ENCODE measurements at regions not wholly inside any gene's neighbourhood (a gene's known extent, or its start where the extent isn't known, plus 50 kb on each side); places are given as distances from the start of the nearest gene placed in this dataset.
"Not testable (repeated sequence)": the region's sequence is repeated elsewhere in the genome, so short reads cannot be mapped to it uniquely, and the experiment has no call there.

DNA sequence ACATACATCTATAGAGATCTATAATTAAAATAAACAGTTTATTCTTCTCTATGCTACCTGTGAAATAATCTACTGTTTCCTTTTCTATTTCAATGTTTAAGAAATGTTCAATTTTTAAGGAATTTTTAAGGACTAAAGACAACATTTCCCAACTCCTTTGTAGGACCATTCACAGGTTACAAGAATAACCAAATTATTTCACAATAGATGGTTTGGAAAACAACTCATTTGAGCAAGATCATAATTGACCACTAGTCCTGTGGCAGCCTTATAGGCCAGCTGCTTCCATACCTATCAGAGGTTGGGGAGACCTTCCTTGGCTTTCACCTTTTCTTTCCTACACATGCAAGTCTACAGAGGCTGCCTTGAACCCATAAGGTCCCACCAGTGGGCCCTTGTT, 193.7 kb downstream of the TTC39B start:
- DNase-seq (ENCODE audit: low spot score) = no peak

DNA sequence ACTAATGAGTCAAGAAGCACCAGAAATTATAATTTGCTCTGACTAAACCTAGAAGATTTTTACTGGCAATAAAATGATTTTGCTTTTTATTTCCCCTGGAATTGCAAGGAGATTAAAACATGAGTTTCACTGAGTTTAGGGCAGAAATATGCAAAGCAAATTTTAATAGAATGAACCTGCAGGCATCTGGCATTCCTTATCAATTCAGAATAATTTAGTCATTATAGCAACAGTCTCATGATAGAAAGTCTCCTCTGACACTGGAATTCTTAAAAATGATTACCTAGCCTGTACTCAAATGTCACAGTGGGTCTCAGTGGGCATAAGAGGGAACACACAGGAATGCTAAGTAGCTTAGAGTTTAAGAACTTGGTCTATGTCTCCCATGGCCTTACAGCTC, 195.9 kb downstream of the TTC39B start:
- no peak for DNase-seq (ENCODE audit: low spot score)

DNA sequence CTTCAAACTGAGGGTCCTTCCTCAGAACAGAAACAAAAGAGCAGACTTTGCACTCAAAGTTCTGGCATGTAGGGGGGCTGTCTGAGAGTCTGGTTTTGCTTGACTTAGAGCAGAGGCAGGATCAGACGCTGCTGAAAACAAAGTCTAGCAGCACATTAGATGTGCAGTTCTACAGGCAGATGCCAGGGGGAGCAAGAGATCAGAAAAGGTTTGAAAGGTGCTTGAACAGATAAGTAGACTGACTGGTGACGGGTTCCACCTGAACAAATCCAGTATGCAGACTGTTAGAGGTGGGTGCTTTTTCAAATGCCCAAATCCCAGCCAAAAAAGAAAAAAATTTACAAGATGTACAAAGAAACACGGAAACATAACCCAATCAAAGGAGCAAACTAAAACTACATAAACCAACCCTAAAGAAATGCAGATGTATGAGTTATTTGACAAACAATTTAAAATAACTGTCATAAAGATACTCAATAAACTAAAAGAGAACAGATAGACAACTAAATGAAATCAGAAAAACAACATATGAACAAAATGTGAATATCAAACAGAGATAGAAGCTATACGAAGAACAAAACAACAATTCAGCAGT, 194.7 kb upstream of the FREM1 start:
- peak; percentile 35 for DNase-seq (ENCODE audit: low spot score)

DNA sequence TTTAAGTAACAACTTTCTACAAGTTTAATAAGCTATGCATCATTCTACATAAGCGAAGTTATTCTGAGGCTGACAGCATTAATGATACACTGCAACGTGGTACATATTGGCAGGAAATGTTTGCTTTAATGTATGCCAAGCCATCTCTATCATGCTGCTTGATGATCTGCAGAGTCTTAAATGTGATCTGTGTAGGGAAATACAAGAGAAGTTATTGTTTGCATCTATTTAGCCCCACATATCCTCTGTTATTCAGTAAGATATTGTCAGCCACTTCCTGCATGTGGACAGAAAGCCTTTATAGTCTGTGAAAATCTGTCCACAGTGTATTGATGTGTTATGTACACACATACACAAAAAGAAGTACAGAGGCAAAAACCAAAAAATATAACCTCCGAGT, 193.1 kb upstream of the FREM1 start:
- no peak for DNase-seq (ENCODE audit: low spot score)

DNA sequence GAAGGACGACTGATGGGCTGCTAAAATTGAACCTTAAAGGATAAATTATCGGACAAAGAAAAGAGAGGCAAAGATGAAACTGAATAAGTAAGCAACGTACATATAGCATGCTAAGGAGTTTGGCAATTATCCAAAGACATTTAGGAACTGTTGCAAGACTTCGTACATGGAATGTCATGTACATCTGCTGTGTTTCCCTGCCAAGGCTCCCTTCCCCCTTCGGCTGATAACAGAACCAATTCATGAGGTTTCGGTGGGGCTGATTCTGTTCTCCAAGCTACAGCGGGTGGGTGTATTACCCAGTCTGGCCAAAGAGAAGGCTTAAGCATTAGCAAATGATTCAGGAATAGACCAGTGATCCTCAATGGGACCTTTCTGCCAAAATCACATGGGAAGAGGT, 190.9 kb upstream of the FREM1 start:
- no peak for DNase-seq (ENCODE audit: low spot score)

DNA sequence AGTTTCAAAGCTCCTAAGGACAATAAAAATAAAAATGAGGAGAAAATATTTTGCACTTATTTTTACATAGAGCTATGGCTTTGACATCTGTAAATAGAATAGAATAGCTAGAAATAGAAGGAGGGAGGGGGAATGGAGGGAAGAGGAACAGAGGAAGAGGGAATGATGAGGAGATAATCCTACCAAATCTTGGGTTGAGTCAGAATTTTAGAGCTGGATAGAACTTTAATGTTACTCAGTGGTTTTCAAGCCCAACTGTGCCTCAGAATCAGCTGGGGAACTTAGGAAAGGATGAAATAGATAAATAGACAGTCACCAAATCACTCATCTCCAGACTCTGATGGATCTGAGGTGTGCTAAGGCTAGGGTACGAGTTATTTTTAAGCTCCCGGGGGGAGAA, 190.3 kb upstream of the FREM1 start:
- no peak for DNase-seq (ENCODE audit: low spot score)

DNA sequence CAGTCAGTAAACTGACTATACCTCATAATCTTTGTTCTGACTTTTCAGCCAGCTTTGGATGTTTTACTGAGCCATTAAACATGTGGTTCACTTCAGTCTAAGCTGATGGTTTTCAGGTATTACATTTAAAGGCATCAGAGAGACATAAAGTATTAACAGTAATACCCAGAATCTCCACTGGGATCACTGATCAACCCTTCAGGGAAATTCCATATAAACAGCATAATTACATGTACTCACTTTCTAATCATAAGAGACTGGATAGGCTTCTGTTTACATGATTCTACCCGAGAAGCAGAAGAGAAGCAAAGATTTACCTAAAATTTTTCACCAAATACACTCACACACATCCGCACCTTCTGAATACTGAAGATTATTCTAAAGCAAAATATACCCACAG, 186.7 kb upstream of the FREM1 start:
- no peak for DNase-seq (ENCODE audit: low spot score)

DNA sequence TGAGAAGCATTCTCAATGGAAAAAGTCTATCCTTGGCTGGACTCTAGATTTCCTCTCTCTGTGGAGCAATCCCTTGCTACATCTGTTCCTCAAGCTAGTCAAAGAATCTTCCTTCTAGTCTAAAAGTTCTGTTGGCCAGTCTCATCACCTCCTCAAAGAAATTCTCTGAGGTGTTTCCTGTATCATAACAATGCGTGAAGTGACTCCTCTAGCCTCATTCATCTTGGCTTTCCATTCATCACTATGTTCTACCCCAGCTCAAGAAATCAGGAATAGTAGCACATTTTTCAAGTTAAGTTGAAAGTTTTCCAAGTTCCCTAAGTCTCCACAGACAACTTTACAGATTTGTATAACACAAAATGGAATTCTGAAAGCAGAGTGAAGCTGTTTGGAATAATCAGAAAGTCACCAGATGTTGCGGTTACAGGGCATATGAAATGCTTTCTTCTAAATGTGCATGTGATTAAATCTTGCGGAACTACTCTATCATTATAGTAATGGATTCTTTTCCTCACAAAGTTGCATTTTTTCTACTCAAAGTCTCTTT, 176.6 kb upstream of the FREM1 start:
- DNase-seq (ENCODE audit: low spot score) = no peak

DNA sequence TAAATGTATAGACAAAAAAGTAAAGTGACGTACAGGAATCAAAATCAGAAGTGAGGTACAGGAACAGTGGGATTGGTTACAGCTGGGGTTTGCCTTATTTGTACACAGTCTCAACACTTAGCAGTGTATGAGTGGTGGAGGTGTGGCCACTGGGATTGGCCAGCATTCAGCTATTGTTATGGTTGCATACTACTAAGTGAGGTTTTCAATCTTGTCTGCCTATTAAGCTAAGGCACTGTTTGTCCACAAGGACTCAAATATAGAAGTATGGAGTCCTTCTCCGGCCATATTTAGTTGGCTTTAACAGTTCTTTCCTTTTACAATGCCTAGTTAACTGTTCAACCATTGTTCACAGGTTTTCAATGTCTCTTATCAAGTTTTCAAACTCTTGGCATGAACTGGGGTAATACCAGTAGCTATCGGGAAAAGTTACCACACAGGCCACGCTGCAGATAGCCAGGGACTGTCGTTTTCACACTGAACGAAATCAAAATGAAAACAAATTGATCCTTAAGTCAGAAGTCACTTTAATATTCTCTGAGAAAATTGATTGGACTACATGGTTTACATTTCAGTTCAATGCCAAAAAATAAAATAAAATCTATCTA, 176.0 kb upstream of the FREM1 start:
- DNase-seq (ENCODE audit: low spot score) = no peak

DNA sequence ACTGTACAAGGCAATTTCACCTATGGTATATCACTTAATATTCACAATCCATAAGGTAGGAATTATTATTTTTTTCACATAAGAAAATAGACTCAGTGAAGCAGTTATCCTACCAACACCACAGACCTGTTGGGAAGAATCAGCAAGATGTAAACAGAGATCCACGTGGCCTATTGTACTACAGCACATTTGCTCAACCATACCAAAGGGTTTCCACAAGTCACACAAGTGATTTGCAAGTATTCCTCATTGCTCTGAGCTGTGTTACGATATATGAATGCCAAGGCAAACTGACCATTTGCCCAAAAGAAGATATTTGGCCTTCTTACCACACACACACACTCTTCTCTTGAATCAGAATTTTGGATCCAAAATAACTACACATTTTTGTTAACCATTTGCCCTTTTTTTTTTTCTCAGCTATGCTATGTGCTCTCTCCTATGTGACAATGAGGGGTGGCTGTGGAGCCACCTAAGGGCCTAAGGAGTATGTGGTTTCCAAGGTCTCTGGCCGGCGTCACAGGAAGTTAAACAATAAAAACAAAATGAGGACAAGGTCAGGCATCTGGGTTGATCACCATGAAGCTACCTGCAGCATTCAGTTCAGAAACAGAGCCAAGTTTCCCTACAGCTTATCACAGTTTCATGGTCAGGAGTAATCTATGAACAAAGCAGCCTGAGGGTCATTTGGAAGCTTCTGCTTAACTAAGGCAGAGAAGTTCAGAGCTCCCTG, 171.0 kb upstream of the FREM1 start:
- no peak for DNase-seq (ENCODE audit: low spot score)

DNA sequence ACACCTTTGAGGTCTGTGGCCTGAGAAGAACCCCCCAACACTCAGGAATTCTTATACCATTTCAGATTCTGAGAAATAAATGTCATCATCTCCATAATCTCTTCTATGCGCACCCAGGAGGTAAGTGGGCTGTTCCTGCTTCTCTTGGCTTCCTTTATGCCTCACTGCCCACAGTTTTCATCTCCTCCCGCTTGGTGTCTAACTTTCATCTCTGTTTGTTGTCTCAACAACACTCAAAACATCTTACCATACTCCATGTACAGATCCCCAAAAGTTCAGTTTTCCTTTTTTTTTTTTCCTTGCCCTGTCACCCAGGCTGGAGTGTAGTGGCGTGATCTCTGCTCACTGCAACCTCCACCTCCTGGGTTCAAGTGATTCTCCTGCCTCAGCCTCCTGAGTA, 170.2 kb upstream of the FREM1 start:
- no peak for DNase-seq (ENCODE audit: low spot score)

DNA sequence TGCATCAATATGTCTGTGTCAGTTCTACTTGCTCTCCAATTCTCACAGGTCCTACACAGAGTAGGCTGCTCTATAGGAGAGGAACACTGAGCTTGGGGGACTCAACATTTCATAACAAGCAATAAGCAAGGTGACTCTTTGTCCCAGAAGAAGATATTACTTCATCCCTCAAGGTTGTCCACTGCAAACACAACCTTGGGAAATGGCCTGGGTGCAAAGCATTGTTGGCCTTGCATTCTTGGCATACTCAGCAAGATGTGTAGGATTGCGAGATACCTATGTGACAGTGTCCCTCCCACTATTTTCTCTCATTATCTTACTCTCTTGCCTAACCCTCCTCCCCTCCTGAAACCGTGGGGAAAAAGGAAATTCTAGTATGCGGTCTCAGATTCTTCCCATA, 169.8 kb upstream of the FREM1 start:
- no peak for DNase-seq (ENCODE audit: low spot score)

DNA sequence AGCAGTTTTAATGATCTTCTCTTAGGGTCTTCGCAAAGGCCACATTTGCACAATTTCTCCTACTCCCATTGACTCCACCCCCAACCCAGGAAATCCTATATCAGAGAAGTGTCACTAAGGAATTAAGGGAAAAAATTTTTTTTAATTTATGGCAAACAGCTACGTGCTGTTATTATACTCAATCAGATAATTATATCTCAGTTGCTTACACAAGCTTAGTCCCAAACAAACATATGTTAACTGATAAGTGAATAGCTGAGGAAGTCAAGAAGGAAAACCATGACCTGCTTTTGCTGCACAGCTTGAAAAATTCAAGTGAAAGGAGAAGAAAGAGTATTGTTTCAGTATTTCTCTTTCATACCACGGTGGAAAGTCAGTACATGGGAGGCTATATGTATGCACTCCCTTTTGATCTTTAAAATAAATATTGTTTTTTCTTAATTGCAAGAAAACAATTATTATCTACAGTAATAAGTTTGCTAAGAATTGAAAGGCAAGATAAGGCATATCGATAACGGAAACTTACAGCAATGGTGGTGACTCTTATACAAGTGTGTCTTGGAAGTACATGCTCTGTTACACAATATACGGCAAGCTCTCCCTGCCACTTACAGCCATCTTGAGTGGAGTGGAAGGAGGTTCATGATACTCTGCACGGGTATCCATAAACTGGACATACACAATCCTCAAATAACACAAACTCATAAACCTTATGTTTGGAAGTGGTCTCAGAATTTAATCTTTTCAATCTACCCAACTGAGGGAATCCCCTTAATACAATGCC, 167.9 kb upstream of the FREM1 start:
- DNase-seq (ENCODE audit: low spot score) = no peak

DNA sequence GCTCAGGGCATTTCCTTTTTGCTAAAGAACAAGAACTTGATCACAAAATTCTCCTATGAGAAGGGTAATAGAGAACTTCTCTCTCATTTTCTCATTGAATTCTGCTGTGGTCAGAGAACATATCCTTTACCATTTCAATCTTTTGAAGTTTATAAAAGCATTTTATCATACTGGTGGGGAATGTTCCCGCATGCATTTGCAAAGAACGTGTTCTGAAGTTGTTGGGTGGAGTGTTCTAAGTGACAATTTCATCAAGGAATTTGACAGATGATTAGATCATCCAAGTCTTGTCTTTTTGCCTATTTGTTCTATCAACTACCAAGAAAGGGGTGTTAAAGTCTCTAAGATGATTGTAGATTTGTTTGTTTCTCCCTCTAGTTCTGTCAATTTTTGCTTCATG, 163.4 kb upstream of the FREM1 start:
- no peak for DNase-seq (ENCODE audit: low spot score)

DNA sequence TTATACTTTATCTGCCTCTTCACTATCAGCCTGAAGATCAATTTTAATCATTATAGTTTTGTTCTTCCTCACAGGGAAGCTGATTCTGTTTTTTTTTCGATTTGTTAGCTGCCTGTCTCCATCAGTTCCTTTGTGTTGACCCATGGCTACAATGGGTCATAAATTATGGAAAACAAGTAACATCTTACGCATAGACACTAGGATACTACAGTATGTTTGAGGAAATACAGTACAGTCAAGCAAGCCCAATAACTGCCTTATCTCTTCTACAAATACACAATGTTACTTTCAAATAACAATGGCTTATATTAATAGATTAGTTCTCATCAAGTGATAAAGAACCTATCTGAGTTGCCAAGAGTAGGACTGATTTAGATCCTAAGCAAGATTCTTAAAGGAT, 160.5 kb upstream of the FREM1 start:
- DNase-seq (ENCODE audit: low spot score) = no peak

DNA sequence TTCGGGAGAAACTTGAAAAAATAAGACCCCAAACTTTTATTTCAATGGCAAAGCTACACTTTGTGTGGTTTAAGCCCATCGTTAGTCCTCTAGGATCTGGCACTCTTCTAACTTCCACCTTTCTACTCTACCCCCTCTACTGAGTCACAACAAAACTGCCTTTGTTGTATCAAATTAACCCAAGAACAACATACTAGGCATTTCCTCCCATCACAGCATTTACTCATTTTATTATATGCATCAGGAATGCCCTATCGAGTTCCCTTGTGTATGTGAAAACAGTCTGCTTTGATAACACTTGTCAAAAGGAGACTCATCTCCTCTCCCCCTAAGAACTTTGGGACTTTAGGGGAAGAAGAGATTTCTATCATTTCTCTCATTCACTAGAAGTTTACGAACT, 158.9 kb upstream of the FREM1 start:
- no peak for DNase-seq (ENCODE audit: low spot score)

DNA sequence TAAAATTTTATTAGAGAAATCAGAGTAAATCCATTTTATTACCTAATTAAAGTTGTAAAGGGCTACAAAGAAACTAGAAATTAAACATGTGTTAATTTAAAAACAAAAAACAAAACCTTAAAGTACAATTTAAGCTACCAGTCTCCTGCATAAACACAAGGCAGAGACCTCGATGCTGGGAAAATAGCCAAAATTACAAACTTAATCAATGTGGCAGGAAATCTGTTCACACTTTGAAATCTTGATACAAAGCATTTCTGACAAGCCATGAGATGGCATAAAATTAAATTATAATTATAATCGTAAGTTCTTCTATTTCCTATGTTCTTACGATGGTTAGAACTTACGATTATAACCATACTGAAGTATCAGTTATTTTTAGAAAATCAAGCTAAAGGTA, 158.0 kb upstream of the FREM1 start:
- no peak for DNase-seq (ENCODE audit: low spot score)

DNA sequence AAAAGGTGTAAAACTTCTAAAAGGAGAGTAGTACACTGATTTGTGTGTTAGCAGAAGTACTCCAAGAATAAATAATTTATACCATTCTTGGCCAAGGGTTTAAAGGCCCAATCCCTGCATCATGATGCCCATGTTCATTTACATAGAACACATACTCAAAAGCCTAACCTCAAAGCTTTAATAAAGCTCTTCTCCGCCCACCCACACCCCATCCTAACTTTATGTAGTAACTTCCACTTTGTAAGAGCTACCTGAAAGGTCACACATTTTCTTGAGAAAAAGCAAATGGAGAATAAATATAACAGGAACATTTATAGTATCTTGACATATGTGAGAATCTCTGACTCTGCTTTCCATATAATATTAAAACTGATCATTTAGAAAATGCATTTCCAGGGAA, 148.8 kb upstream of the FREM1 start:
- DNase-seq (ENCODE audit: low spot score) = no peak

DNA sequence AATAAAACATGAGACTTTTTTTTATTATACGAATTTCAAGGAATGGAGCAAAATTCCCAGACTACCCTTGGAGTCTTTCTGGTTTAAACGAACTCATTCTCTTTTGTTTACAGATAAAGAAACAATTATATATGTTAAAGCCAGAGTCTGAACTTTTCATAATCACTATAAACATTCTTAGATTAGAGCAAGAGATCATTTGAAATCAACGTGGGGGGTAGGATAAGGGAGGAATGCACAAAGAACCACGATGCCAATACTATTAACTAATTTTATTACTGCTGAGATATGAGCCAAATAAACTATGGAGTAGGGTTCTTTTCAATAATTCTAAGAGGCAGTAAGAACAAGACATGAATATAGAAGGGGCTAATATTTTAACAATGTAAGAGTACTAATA, 148.0 kb upstream of the FREM1 start:
- DNase-seq (ENCODE audit: low spot score) = no peak

DNA sequence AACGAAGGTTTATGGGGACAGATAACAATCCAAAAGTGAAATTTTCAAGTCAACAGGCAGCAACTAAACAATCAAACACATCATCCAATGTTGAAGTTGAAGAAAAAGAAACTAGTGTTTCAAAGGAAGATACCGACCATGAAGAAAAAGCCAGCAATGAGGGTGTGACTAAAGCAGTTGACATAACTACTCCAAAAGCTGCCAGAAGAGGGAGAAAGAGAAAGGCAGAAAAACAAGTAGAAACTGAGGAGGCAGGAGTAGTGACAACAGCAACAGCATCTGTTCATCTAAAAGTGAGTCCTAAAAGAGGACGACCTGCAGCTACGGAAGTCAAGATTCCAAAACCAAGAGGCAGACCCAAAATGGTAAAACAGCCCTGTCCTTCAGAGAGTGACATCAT, 145.1 kb upstream of the FREM1 start:
- DNase-seq (ENCODE audit: low spot score) = not testable (repeated sequence)

DNA sequence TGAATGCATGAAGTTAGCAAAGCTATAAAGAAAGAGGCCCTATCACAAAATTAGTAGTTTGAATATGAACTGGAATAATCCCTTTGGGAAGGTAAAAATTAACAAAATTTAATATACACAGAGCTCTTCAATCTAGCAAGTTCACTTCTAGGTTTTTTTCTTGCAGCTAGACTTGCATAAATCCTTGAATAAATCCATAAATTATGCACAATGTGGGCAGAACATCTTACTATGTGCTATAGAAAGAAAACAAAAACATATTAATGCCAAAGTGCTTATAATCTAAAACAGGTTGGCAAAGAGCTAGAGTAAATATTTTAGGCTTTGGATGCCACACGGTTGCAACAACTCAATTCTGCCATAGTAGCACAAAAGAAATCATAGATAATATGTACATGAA, 138.5 kb upstream of the FREM1 start:
- no peak for DNase-seq (ENCODE audit: low spot score)

DNA sequence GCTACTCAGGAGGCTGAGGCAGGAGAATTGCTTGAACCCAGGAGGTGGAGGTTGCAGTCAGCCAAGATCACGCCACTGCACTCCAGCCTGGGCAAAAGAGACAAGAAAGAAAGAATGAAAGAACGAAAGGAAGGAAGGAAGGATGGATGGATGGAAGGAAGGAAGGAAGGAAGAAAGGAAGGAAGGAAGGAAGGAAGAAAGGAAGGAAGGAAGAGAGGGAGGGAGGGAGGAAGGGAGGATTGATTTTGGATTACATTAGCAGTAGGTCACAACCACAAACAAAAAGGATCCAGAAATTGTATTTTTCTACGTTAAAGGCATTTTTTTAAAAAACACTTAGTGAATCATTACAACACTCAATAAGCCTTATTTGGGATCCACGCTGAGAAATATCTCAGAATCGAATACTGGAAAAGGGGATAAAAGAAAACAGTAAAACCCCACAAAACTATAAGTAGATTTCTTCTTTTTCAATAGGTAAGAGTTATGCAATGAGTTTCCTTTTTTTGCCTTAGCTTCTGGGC, 136.9 kb upstream of the FREM1 start:
- no peak for DNase-seq (ENCODE audit: low spot score)

DNA sequence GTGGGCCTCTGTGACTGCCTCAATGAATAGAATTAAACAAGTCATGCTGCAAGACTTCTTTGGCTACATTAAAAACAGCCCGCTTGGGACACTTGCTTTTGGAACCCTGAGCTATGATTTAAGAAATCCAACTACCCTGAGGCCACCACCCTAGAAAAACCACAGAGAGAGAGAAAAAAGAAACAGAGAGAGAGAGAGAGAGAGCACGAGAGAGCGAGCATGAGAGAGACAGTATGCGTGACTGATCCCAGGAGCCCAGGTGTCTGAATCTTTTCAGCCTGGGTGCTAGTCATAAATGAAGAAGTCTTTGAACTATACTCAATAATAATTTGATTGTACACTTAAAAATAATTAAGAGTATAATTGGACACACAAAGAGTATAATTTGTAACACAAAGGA, 123.1 kb upstream of the FREM1 start:
- DNase-seq (ENCODE audit: low spot score) = no peak
